GM04504 (cell line): ENCODE measurements at regions not wholly inside any gene's neighbourhood (a gene's known extent, or its start where the extent isn't known, plus 50 kb on each side); places are given as distances from the start of the nearest gene placed in this dataset.

Experiments
- DNase-seq: peaks from one replicate; pipeline ENCODE4 v3.0.0-alpha.2; 2012; ENCODE audit warnings: low read depth

GRCh38 chr12:82174383-82174782 is 183.8 kb downstream of the CCDC59 start:
- no peak for DNase-seq

GRCh38 chr12:82149045-82149444 is 209.1 kb downstream of the CCDC59 start:
- no peak for DNase-seq

- DNase-seq, result no peak
Measured at GRCh38 chr12:82146740-82147139, 211.4 kb downstream of the CCDC59 start.

GRCh38 chr12:82144505-82144904 is 213.7 kb downstream of the CCDC59 start:
- no peak for DNase-seq

GRCh38 chr12:82132390-82132789 is 225.8 kb downstream of the CCDC59 start:
- DNase-seq, result no peak

GRCh38 chr12:82130762-82131161 is 227.4 kb downstream of the CCDC59 start:
- DNase-seq, result no peak

GRCh38 chr12:82124711-82125380 is 233.3 kb downstream of the CCDC59 start:
- peak; percentile 10 for DNase-seq

- no peak for DNase-seq
Measured at GRCh38 chr12:82121545-82121944, 236.6 kb downstream of the CCDC59 start.

GRCh38 chr12:82120901-82121300 is 237.3 kb downstream of the CCDC59 start:
- DNase-seq, result no peak

GRCh38 chr12:82109243-82109642 is 248.9 kb downstream of the CCDC59 start:
- DNase-seq, result no peak

GRCh38 chr12:82108615-82109014 is 249.6 kb downstream of the CCDC59 start:
- DNase-seq, result no peak

GRCh38 chr12:82099216-82099615 is 259.0 kb downstream of the CCDC59 start:
- no peak for DNase-seq

GRCh38 chr12:82097877-82098276 is 260.3 kb downstream of the CCDC59 start:
- DNase-seq, result no peak

- no peak for DNase-seq
Measured at GRCh38 chr12:82097438-82097837, 260.7 kb downstream of the CCDC59 start.

GRCh38 chr12:82090165-82090564 is 268.0 kb downstream of the CCDC59 start:
- DNase-seq, result no peak

GRCh38 chr12:82089369-82090121 is 268.6 kb downstream of the CCDC59 start:
- no peak for DNase-seq

GRCh38 chr12:82082501-82082900 is 275.7 kb downstream of the CCDC59 start:
- DNase-seq, result no peak

- DNase-seq, result no peak
Measured at GRCh38 chr12:82069931-82070514, 288.2 kb downstream of the CCDC59 start.

- DNase-seq, result no peak
Measured at GRCh38 chr12:82058197-82058596, 299.0 kb upstream of the PPFIA2 start.

GRCh38 chr12:82057770-82058169 is 298.6 kb upstream of the PPFIA2 start:
- no peak for DNase-seq

- DNase-seq, result no peak
Measured at GRCh38 chr12:82055391-82055790, 296.2 kb upstream of the PPFIA2 start.

GRCh38 chr12:82054566-82054965 is 295.4 kb upstream of the PPFIA2 start:
- no peak for DNase-seq

- no peak for DNase-seq
Measured at GRCh38 chr12:82047446-82047845, 288.3 kb upstream of the PPFIA2 start.
